ENCODE measurements at regions not wholly inside any gene's neighbourhood (a gene's known extent, or its start where the extent isn't known, plus 50 kb on each side); places are given as distances from the start of the nearest gene placed in this dataset.

DNA sequence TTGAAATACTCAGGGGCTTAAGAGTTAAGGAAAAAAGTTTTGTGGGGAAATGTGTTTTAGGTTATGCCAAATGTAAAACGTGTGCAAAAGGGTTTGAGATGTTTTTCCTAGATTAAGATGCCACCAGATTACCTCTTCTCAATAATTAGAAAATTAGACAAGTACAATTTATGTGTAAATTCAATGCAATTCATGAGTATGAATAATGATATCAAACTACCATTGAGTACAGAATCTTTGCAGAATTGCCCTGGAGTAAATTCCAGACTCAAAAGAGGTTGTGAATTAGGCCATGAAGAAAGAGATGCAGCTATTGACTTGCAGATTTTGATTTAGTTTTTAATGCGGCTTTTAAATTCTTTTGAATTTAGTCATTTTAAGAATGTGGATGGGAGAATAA is 159.4 kb upstream of the INHBA start:
- no peak for TF ChIP-seq CTCF (IDR thresholded peaks at IDR 0.05)
- TF ChIP-seq POLR2A (IDR thresholded peaks at IDR 0.05) = no peak
- no peak for TF ChIP-seq POLR2AphosphoS5 (IDR thresholded peaks at IDR 0.05)

Measured in gastroesophageal sphincter (tissue), 3 donors.